H54 (cell line): ENCODE measurements at regions not wholly inside any gene's neighbourhood (a gene's known extent, or its start where the extent isn't known, plus 50 kb on each side); places are given as distances from the start of the nearest gene placed in this dataset.

Experiments used
- DNase-seq: peaks from one replicate; pipeline ENCODE4 v3.0.0; 2011; ENCODE audit warnings: low spot score, mixed read lengths; ENCODE audit not compliant: insufficient read length
- FAIRE-seq: peaks from 3 replicates; lab custom pipeline; 2011; peaks lifted over from hg19 to GRCh38; lab: Jason Lieb, UNC
- POLR2A ChIP-seq: IDR thresholded peaks from 2 replicates; pipeline ENCODE4 v1.6.1; 2011; ENCODE audit warnings: low read depth, mild to moderate bottlenecking, low read length

DNA sequence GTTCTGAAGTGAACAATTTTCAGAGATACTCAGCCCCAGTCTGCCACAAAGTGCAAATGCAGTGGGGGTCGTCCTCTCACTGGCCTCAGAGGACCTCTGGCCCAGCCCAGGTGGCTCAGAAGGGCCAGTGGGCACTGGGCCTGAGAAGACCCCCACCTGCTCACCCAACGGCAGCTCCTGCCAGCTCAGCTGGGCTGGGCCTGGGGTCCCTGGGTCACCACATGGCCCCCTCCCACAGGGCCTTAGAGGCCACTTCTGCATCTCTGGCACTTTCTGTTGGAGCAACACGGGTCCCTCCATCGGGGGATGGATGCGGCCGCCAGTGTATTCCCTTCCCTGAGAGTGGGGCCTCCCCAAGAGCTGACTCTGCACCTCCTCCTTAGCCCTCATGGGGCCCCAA lies 262.7 kb upstream of the KCNH8 start:
- no peak for TF ChIP-seq POLR2A
- DNase-seq (no peak), FAIRE-seq (no peak)

DNA sequence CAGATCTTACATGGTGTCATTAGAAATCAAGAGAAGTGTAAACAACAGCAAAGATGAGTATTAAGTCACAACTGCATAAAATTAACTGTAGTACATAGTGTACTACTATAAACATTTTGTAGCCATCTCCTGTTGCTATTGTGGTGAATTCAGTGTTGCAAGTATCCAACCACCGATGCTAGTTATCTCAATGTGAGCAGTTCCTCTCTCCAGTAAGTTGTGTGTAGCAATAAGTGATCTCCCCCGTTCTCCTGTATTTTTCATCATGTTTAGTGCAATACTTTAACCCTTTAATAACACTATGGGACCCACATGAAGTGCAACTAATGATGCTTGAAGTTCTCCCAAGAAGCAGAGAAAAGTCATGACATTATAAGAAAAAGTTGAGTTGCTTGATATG lies 264.7 kb upstream of the KCNH8 start:
- TF ChIP-seq POLR2A, result no peak
- no peak for FAIRE-seq
- DNase-seq, result no peak

DNA sequence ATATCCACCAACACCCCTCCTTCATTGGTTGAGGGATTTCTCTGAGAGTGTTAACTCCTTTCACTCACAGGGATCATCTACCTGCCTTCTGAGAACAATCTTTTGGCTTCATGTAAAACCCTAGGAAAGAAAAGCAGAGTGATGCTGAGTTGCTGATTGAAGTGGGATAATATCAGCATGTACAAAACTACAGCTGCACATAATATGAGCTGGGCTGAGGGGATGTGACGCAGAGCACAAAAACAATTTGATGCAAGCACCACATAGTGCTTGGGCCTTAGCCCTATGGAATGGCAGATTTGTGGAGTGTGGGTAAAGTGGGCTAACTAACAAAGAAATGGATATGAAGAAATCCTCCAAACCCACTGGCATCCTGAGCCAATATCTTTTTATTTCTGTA lies 267.6 kb upstream of the KCNH8 start:
- TF ChIP-seq POLR2A, result no peak
- FAIRE-seq (no peak), DNase-seq (no peak)

DNA sequence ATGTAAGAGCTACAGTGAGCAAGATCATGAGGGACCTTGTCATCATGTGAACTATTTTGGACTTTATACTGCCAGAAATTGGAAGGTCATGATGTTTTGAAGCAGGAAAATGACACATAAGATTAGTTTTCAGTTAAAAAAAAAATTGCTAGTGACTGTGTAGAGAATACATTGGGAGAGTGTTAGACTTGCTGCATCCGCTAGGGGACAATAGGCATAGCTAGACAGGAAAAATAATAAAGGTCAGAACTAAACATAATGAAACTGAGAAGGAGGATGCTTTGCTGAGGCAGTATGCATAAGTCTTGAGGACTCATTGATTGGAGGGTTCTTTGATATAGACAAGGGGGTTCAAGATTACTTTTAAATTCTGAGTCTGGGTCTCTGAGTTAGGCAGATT lies 275.8 kb upstream of the KCNH8 start:
- TF ChIP-seq POLR2A, result no peak
- DNase-seq, result no peak
- FAIRE-seq, result no peak

DNA sequence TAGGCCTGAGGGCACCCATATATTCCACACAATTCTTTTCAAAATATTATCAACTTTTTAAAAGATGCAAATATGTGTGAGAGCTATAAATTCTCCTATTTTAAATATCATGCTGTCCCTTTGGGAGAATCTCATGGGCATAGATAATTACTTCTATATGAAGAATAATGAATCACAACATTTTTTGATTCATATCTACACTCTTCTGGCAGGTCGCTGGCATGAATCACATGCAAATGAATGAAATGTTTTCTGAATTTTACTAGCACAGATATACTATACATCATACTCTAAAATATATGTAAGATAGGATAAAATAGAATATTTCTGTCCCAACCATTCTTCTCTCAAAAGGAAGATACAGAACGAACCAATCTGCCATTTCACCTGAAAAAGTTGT lies 277.7 kb upstream of the KCNH8 start:
- DNase-seq (no peak), FAIRE-seq (no peak)
- TF ChIP-seq POLR2A, result no peak

DNA sequence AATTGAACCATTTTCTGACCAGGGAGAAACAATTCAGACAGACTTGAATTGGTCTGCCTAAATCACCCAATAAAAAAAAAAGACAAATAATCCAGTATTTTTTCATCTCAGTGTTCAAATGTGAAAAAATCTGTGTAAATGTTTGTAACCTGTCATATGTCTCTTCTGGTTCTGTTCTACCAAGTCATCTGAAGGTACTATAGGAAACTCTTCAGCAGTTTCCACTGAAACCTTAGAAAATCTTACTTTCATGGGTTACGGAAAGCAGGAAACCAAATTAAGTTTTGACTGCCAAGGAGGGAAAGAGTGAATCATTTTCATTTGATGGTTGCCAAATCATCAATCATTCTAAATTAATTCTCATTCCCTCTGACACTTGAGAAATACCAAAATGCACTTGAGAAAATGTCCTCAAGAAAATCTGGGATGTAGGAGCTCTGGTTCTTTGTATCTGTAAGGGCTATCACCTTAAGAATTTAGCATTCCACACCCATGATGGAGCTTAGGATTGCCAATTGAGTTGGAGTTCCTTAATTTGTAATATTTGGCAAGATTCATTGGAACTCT lies 278.2 kb upstream of the KCNH8 start:
- FAIRE-seq, result no peak
- DNase-seq, result no peak
- no peak for TF ChIP-seq POLR2A

DNA sequence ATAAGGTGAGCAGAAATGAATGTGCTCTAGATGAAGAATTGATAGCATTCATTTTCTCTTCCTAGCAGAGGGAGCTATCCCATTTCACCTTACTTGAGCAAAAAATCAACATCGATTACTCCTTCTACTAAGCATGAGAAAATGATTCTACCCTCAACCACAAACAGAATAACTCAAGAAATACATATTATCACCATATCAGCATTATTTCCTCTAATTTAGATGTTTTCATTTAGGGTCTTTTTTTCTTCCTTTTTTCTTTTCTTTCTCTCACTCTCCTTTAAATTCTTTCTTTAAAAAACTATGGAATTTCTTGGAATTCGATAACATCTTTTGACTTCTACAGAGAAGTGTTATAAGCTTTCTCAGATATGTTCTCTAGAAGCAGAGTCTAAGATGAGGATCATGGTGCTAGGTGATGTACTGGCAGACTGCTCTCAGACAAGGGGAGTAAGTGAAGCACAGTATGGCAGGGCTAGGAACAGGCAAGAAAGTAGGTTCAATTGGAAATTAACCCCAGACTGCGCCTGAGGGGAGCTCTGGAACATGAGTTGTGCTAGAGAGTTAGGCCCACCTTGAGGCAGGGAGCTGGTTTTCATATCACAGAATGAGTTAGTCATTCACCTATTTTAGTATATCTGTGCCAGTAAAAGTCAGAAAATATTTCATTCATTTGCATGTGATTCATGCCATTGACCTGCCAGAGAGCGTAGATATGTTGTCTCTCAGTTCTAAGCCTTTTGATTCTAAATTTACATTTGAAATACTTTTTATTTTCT lies 279.2 kb upstream of the KCNH8 start:
- FAIRE-seq, result no peak

DNA sequence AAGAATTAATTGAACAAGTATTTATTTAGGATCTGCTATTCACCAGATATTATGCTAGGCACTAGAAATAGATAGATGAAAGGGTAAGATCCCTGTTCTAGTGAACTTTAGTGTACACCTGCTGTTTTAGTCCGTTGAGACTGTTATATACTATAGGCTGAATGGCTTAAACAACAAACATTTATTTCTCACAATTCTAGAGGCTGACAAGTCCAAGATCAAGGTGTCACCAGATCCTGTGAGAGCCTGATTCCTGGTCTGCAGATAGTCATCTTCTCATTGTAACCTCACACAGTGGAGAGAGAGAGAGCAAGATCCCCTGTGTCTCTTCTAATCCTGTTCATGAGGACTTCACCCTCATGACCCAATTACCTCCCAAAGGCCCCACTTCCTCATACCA lies 281.4 kb upstream of the KCNH8 start:
- TF ChIP-seq POLR2A, result no peak
- no peak for DNase-seq
- FAIRE-seq, result no peak

More for the DNA sequence above, 279.2 kb upstream of the KCNH8 start:
- no peak for TF ChIP-seq POLR2A
- DNase-seq, result no peak

DNA sequence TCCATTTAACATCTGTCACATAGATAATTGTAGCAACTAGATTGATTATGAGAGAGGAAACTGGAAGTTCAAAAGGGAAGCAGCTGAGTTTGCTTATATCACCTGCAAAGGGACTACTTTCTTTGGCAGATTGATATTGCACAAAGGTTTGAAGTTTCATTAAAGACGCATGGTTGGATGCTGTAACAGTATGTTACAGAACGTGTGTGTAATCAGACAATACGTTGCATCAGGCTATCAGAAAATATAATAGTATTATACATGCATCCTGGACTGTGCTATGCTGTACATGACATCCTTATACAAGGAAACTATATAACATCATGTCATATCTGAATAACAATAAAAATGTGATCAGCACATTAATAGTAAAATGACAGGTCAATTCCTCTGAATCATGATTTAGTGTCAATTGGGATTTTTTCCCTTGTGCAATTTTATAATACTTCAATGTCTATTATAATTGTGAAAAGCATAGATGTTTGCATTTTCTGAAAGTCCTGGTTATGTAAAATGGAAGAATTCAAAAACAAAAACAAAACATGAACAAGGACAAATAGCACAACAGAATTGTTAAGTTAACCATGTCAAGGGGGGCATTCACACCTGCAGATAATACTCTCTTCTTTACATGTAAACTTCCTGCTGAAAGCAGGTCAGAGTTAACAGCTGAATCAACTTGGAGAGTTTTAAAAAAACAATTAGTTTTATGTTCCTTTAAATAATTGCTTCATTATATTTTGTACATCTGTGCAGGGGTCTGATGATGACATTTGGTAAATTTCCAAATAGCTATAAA lies 283.2 kb upstream of the KCNH8 start:
- FAIRE-seq, result no peak
- DNase-seq, result no peak
- no peak for TF ChIP-seq POLR2A

DNA sequence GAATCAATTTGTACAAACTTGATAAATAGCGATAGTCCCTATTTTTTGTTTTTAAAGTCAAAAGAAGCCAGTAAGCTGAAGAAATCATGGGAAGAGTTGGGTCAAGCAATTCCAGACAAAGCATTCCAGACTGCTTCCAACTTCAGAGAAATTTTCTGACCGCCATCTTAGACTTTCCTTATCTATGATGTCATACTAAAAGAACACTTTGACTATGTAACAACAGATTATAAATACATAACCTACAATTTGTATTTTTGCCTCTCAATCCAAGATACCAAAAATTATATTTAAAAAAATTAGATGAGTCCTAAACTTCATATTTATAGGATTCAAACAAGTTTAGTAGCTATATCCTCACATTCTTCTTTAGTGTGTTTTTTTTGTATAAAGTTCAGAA lies 286.2 kb upstream of the KCNH8 start:
- DNase-seq, result no peak
- no peak for FAIRE-seq
- no peak for TF ChIP-seq POLR2A

DNA sequence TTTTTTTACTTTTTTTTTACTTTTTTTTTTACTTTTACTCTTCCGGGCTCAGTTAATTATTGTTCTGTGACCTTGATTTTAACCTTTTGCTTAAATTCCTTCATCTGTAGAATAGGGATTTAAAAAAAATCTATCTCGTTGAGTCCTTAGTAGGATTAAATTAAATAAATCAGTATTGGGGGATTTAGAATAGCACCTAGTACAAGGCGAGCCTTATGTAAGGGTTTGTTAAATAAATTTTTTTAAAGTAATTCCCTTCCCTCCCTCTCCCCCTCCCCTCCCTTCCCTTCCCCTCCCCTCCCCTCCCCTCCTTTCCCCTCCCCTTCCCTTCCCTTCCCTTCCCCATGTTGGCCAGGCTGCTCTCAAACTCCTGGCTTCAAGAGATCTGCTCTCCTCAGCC lies 287.2 kb upstream of the KCNH8 start:
- DNase-seq, result no peak
- no peak for TF ChIP-seq POLR2A
- no peak for FAIRE-seq

DNA sequence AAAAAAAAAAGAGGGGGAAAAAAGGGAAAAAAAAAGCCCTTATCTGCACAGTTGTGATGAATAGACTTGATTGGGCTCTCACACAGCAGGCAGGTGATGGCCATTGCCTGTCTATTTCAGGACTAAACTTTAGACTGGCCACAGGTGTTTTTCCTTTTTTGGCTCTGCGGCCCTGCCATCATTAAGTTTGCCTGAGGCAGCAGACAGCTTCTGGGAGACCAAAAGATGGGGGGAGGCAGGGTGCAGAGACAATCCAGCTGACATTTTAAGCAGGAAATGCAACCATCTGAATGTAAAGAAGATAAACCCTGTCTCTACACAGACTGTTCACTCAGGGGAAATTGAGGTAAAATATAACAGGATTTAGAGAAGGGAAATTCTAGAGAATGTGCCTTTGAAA lies 295.0 kb upstream of the KCNH8 start:
- TF ChIP-seq POLR2A, result no peak
- FAIRE-seq (no peak), DNase-seq (no peak)

DNA sequence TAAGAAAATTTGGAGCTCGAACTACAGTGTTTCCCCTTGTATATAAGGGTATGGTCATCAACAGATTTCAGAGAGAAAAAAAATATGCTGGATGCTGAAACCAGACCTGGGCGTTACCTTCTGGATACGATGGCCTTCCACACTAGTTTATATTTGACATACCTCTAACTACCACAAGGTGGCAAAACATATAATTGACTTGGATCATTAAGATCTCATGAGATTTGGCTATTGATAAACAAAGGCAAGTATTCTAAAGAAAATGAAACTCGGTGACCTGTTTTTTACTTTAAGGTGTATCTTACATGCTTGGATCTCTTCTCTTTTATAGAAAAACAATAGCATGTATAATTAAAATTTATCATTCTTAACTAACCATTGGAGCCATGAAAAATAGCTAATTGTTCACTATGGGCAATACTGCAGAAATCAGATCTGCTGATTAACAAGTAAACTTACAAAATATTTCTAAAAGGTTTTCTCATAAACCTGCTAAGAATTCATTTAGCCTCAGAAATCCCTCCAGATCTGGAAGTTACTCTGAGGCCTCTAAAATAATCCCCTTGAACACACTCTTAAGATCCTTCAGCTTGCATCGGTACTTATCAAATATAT lies 300.6 kb upstream of the KCNH8 start:
- no peak for DNase-seq
- peak; percentile 60 for FAIRE-seq
- TF ChIP-seq POLR2A, result no peak

DNA sequence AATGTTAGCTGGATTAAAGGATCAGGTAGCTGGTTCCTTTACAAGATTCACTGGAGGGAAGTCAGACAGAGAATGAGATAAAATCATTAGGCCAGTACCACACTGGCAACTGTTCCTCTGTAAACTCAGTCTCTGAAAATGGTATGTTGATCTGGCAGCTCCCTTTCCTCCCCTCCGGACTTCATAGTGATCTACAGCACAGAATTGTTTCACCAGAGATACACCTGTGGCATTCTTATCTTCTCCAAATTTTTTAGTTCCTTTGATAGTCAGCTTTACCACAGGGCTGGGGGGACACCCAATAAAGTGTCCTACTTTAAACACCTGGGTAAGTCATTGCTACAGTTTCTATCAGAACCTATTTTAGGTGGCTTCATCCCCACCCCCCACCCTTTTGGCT lies 304.3 kb upstream of the KCNH8 start:
- FAIRE-seq, result no peak

DNA sequence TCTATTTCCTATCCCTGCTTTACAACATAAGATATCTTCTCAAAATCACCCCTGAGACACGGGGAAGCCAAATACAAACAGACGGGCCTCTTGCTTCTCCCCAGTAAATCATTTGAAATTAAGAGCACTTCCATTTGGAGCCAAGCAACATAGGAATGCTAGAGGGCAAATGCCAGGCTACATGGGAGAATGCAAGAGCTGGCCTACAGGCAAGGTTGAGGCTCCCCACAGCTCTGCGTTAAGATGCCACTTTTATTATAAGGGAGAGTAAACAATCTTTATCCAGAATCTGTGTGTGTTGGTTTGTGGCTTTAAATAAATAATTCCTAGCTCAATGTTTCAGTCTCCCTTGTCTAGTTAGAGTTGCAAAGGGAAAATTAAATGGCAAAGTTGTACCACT lies 305.1 kb upstream of the KCNH8 start:
- no peak for FAIRE-seq
- no peak for TF ChIP-seq POLR2A
- DNase-seq, result no peak

More for the DNA sequence above, 304.3 kb upstream of the KCNH8 start:
- DNase-seq, result no peak
- TF ChIP-seq POLR2A, result no peak
